Suprapubic skin (tissue), 3 donors: ENCODE measurements at regions not wholly inside any gene's neighbourhood (a gene's known extent, or its start where the extent isn't known, plus 50 kb on each side); places are given as distances from the start of the nearest gene placed in this dataset.

ENCODE experiments used
- CTCF ChIP-seq, 2 donors: fragments of 200-600 bp in 1 of 2; fragments of 450-650 bp in 1 of 2; sonication (generic) in 1 of 2; IDR thresholded peaks; one replicate each; pipeline ENCODE4 v1.5.1; 2016 to 2019; ENCODE audit warnings: antibody characterized with exemption in 2 of 2, mild to moderate bottlenecking in 1 of 2, moderate library complexity in 1 of 2
- POLR2A ChIP-seq, 2 donors: fragments of 450-650 bp; IDR thresholded peaks; one replicate each; pipeline ENCODE4 v1.6.1; 2017; ENCODE audit warnings: antibody characterized with exemption in 2 of 2, mild to moderate bottlenecking in 2 of 2, moderate library complexity in 2 of 2

DNA sequence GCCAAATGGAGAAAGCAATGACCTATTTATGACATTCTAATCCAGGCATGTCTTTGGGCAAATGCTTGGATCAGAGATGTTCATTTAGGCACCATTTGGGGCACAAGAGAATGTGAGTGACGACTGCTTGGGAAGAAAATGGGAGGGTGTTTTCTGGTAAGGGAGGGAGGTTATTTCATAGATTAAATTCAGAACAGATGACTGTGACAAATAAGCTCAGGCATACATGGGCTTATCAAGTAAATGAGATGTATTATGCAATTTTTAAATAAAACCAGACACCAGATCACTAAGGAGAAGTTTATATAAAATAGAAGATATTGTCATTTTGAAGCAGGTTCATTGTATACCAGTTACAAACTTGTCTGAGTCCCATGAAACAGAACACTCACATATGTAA is 71.4 kb upstream of the UGT8 start:
- TF ChIP-seq POLR2A (IDR thresholded peaks at IDR 0.05) (no peak), CTCF (IDR thresholded peaks at IDR 0.05) (no peak)
